ENCODE measurements at regions not wholly inside any gene's neighbourhood (a gene's known extent, or its start where the extent isn't known, plus 50 kb on each side); places are given as distances from the start of the nearest gene placed in this dataset.

DNA sequence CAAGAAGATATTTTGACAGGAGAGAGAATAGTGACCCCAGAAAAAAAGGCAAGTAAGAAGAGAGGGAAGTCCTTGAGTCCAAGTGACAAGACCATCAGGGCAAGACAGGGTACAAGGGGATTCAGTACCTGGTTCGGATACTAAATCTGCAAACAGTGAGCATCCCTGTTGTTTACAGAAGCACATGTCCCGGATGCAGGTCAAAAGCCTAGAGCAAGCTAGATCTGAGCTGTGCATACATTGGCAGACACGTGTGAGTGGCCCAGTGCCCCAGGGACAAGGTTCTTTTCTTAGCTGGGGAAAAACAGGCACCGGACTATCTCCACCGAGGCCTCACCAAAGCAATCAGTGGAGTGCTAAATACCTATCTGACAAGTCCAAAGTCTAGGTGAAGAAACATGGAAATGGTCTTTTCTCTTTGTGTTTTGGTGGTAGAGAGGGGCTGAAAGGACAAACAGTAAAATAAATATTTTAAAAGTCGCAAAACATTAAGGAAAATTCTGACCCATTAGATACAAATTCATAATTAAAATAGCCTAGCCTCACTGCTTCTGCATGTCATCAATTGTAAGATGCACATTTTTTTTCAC is 165.2 kb downstream of the SUCLG1 start:
- ATAC-seq, result no peak
- Histone ChIP-seq H3K36me3 (replicated peaks in 1 of 2; ENCODE audit: insufficient read depth in 1 of 2, low read depth in 2 of 2) (no peaks in the 10 kb centered on the region), H3K4me3 (no peak overlapping the region), H3K4me1 (no peaks in the 10 kb centered on the region), H3K9me3 (no peaks in the 10 kb centered on the region), H3K27me3 (no peaks in the 10 kb centered on the region), H3K27ac (no peak overlapping the region)
- 57 to 64% methylated on average over 6 of the region's 6 CpGs for WGBS, 2 donors
- DNase-seq, result no peak
- intact Hi-C loops (cut with DNase I), result no loop called here
- TF ChIP-seq, protein P1, sequence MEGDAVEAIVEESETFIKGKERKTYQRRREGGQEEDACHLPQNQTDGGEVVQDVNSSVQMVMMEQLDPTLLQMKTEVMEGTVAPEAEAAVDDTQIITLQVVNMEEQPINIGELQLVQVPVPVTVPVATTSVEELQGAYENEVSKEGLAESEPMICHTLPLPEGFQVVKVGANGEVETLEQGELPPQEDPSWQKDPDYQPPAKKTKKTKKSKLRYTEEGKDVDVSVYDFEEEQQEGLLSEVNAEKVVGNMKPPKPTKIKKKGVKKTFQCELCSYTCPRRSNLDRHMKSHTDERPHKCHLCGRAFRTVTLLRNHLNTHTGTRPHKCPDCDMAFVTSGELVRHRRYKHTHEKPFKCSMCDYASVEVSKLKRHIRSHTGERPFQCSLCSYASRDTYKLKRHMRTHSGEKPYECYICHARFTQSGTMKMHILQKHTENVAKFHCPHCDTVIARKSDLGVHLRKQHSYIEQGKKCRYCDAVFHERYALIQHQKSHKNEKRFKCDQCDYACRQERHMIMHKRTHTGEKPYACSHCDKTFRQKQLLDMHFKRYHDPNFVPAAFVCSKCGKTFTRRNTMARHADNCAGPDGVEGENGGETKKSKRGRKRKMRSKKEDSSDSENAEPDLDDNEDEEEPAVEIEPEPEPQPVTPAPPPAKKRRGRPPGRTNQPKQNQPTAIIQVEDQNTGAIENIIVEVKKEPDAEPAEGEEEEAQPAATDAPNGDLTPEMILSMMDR (IDR thresholded peaks at IDR 0.05), result no peak
- TF ChIP-seq POLR2A (IDR thresholded peaks at IDR 0.05), result no peak

DNA sequence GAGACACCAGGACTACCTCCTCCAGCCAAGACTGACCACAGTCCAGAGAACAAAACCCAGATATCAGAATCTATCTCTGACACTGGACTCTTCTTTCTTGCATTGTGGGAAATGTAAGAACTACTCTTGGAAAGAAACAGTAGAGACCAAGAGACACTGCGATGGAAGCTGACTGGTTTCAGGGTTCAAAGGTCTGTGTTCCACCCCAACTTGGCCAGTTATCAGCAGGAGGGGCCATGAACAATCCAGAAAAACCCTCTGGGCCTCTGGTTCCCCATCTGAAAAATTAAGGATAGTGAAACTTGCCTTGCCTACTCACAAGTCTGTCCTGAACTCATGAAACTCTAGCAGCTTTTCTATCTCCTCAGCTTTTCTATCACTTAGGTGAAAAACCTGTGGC is 166.5 kb downstream of the SUCLG1 start:
- Histone ChIP-seq H3K4me3 (no peak overlapping the region), H3K36me3 (replicated peaks in 1 of 2; ENCODE audit: insufficient read depth in 1 of 2, low read depth in 2 of 2) (no peaks in the 10 kb centered on the region), H3K9me3 (no peaks in the 10 kb centered on the region), H3K4me1 (no peaks in the 10 kb centered on the region), H3K27me3 (no peaks in the 10 kb centered on the region), H3K27ac (no peak overlapping the region)
- no peak for ATAC-seq
- no peak for DNase-seq
- no peak for TF ChIP-seq POLR2A (IDR thresholded peaks at IDR 0.05)
- TF ChIP-seq, protein P1 (IDR thresholded peaks at IDR 0.05), result no peak
- 67 to 70% methylated on average over 1 of the region's 1 CpG for WGBS, 2 donors
- intact Hi-C loops (cut with DNase I), result no loop called here

DNA sequence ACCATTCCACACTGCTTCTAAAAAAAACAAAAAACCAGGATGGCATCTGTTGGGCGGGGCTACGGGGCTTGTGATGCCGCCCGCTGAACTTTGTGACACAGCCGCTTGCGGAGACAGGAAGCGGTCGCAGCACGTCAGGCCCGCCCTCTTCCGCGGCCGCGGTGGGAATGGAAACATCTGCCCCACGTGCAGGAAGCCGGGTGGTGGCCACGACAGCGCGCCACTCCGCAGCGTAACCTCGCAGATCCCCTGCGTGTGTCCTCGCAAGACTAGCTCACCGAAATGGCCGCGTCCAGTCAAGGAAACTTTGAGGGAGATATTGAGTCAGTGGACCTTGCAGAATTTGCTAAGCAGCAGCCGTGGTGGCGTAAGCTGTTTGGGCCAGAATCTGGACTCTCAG is 168.5 kb downstream of the SUCLG1 start:
- DNase-seq (no peak), ATAC-seq (no peak)
- WGBS, 2 donors, result 89 to 96% methylated on average over 27 to 29 of the region's 29 CpGs
- no peaks in the 10 kb centered on the region for H3K36me3 ChIP-seq (replicated peaks in 1 of 2; ENCODE audit: insufficient read depth in 1 of 2, low read depth in 2 of 2)
- TF ChIP-seq, protein P1 (IDR thresholded peaks at IDR 0.05), result no peak
- TF ChIP-seq POLR2A (IDR thresholded peaks at IDR 0.05), result no peak
- H3K4me1 ChIP-seq, result no peaks in the 10 kb centered on the region
- no peaks in the 10 kb centered on the region for H3K27me3 ChIP-seq
- no peak overlapping the region for H3K27ac ChIP-seq
- intact Hi-C loops (cut with DNase I), result no loop called here
- H3K4me3 ChIP-seq, result no peak overlapping the region
- H3K9me3 ChIP-seq, result no peaks in the 10 kb centered on the region

DNA sequence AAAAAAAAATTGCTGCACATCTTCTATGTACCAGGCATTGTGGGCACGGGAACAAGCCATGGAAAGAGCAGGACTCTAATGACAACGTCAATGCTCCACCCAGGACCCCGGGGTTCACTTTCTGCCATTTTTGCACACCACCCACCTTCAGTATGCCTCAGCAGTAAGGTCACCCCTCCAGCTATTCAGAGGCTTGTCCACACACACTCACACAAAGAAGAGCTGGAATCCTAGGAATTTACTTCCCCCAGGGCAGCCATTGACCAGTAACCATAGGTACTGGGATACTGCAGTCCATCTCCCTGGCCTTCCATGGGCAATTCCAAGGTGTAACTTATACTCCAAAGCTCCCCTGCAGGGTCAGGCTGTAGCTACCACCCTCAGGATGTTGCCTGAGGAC is 170.8 kb downstream of the SUCLG1 start:
- 76 to 83% methylated on average over 3 of the region's 3 CpGs for WGBS, 2 donors
- no peaks in the 10 kb centered on the region for H3K9me3 ChIP-seq
- ATAC-seq (no peak), DNase-seq (no peak)
- H3K36me3 ChIP-seq (replicated peaks in 1 of 2; ENCODE audit: insufficient read depth in 1 of 2, low read depth in 2 of 2), result no peaks in the 10 kb centered on the region
- intact Hi-C loops (cut with DNase I), result no loop called here
- no peak overlapping the region for H3K4me3 ChIP-seq
- H3K4me1 ChIP-seq, result no peaks in the 10 kb centered on the region
- H3K27ac ChIP-seq, result no peak overlapping the region
- no peaks in the 10 kb centered on the region for H3K27me3 ChIP-seq
- TF ChIP-seq POLR2A (IDR thresholded peaks at IDR 0.05), result no peak
- TF ChIP-seq, protein P1 (IDR thresholded peaks at IDR 0.05), result no peak

DNA sequence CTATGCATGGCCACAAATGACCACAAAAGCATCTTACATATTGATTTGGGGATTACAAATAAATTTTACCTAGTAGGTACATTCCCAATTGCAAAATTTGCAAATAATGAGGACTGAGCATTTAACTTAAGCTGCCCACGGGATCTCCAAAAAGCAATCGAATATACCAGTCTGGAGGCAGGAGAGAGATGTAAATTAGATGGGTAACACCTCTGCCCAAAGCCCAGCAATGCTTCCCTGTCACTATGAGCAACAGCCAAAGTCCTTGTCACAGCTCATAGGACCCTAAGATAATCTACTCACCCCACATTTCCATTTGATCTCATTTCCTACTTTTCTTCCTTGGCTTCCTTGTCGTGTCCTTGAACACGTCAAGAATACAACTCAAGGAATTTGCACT is 172.2 kb downstream of the SUCLG1 start:
- ATAC-seq (no peak), DNase-seq (no peak)
- Histone ChIP-seq H3K9me3 (no peaks in the 10 kb centered on the region), H3K4me1 (no peaks in the 10 kb centered on the region), H3K4me3 (no peak overlapping the region), H3K27ac (no peak overlapping the region), H3K27me3 (no peaks in the 10 kb centered on the region), H3K36me3 (replicated peaks in 1 of 2; ENCODE audit: insufficient read depth in 1 of 2, low read depth in 2 of 2) (no peaks in the 10 kb centered on the region)
- TF ChIP-seq POLR2A (IDR thresholded peaks at IDR 0.05), result no peak
- TF ChIP-seq, protein P1 (IDR thresholded peaks at IDR 0.05), result no peak
- intact Hi-C loops (cut with DNase I), result no loop called here
- 64 to 69% methylated on average over 4 of the region's 4 CpGs for WGBS, 2 donors

Data from body of pancreas (tissue), 4 donors.